ENCODE measurements at regions not wholly inside any gene's neighbourhood (a gene's known extent, or its start where the extent isn't known, plus 50 kb on each side); places are given as distances from the start of the nearest gene placed in this dataset.

DNA sequence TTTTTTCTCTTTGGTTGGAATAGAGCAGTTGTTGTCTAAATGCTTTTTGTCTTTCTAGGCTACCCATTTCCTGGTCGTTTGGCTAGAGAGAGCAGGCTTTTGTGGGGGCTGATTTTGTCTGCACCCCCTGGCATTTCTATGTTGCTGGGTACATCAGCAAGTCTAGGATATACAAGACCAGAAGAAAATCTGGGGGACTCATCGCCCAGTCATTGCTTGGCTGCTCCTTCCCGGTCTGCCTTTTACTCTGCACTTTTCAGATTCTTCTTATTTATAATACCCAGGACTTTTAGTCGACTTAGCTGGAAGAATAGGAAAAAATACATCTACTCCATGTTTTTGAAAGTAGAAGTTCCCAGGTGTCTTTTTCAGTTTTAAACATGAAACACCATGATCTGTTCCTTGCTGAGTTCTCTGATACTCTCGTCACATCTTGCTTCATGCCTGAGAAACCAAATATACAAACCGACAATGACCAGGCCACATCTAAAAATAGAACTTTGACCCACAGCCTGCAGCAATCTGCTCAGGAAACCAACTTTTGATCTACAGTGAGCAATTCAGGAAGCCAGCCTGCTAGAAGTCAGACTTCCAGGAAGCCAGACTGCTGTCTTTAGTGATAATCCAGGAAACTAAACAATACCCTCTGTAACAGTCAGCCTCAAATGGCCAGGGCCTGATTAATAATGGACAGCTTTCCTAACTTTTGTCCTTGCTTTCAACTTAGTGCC, 163.8 kb upstream of the MEX3C start:
- Histone ChIP-seq H3K4me1 (ENCODE audit: insufficient read depth, low read length) (no peaks in the 10 kb centered on the region), H3K27me3 (ENCODE audit: insufficient read depth, low read length, poor library complexity, severe bottlenecking) (no peaks in the 10 kb centered on the region), H3K27ac (ENCODE audit: low read depth, low read length) (no peak overlapping the region), H3K4me3 (ENCODE audit: low read length) (no peak overlapping the region), H3K9me3 (ENCODE audit: low read length) (no peaks in the 10 kb centered on the region), H3K36me3 (ENCODE audit: insufficient read depth, low read length) (no peaks in the 10 kb centered on the region)
- Mint-ChIP-seq H3K4me1 (peaks cover 5 to 9% (median 6%) of the 10 kb centered on the region in 3 donors), H3K27me3 (peaks cover 0 to 14% of the 10 kb centered on the region in 2 donors), H3K27ac (no peak overlapping the region), H3K36me3 (no peaks in the 10 kb centered on the region), H3K4me3 (no peak overlapping the region), H3K9me3 (no peaks in the 10 kb centered on the region)
- ChIA-PET POLR2A (no interaction called here), CTCF (no interaction called here)
- no peak for DNase-seq

DNA sequence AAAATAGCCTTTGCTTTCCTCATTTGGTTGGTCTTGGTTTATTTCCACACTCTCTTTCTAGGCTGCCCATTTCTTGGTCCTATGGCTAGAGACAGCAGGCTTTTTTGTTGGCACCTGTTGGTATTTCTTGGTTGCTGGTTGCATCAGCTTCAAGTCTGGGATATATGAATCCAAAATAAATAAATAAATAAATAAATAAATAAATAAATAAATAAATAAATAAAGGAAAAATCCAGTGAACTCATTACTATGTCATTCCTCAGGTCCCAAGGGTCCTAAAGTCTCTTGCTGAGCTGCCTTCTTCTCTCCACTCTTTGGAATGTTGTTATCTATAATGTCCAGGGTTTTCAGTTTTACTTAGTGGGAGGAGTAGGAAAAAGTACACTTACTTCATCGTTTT, 165.9 kb upstream of the MEX3C start:
- Histone ChIP-seq H3K36me3 (ENCODE audit: insufficient read depth, low read length) (no peaks in the 10 kb centered on the region), H3K9me3 (ENCODE audit: low read length) (no peaks in the 10 kb centered on the region), H3K4me1 (ENCODE audit: insufficient read depth, low read length) (no peaks in the 10 kb centered on the region), H3K27me3 (ENCODE audit: insufficient read depth, low read length, poor library complexity, severe bottlenecking) (no peaks in the 10 kb centered on the region), H3K27ac (ENCODE audit: low read depth, low read length) (no peak overlapping the region), H3K4me3 (ENCODE audit: low read length) (no peak overlapping the region)
- H3K9me3 Mint-ChIP-seq = no peaks in the 10 kb centered on the region
- CTCF ChIA-PET = no interaction called here
- peaks cover 1 to 10% of the 10 kb centered on the region in 2 donors for H3K27me3 Mint-ChIP-seq
- DNase-seq = no peak
- POLR2A ChIA-PET = no interaction called here
- H3K4me3 Mint-ChIP-seq = no peak overlapping the region
- no peaks in the 10 kb centered on the region for H3K36me3 Mint-ChIP-seq
- H3K4me1 Mint-ChIP-seq = peaks cover 5 to 9% (median 6%) of the 10 kb centered on the region in 3 donors
- no peak overlapping the region for H3K27ac Mint-ChIP-seq

GRCh38 chr18:51370996-51371395, 173.5 kb upstream of the MEX3C start:
- CTCF ChIA-PET = no interaction called here
- Histone ChIP-seq H3K27ac (ENCODE audit: low read depth, low read length) (no peak overlapping the region), H3K36me3 (ENCODE audit: insufficient read depth, low read length) (no peaks in the 10 kb centered on the region), H3K9me3 (ENCODE audit: low read length) (no peaks in the 10 kb centered on the region), H3K4me1 (ENCODE audit: insufficient read depth, low read length) (no peaks in the 10 kb centered on the region), H3K27me3 (ENCODE audit: insufficient read depth, low read length, poor library complexity, severe bottlenecking) (no peaks in the 10 kb centered on the region), H3K4me3 (ENCODE audit: low read length) (no peak overlapping the region)
- H3K27me3 Mint-ChIP-seq = peaks cover 11 to 37% of the 10 kb centered on the region in 2 donors
- DNase-seq = no peak
- no peak overlapping the region for H3K27ac Mint-ChIP-seq
- H3K4me3 Mint-ChIP-seq = no peak overlapping the region
- H3K4me1 Mint-ChIP-seq = no peaks in the 10 kb centered on the region
- H3K9me3 Mint-ChIP-seq = peaks cover 0 to 10% (median 7%) of the 10 kb centered on the region in 5 donors
- H3K36me3 Mint-ChIP-seq = peaks cover 0 to 3% (median 0%) of the 10 kb centered on the region in 3 donors
- POLR2A ChIA-PET = no interaction called here

DNA sequence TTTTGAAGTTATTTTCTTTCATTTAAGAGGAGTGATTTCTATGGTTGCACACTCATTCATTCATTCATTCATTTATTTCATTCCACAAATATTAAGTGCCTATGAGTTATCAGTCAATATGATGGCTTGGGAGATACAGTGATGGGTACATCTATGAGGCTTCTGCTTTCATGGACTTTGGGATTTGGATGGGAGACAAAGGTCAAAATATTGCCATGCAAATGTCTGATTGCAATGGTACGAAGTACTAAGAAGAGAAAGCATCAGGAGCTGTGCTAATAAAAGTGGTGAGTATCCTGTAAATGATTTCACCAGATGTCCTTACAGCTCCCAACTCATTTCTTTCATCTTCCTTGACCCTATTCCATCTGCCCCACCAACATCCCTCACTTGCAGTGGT, 174.4 kb upstream of the MEX3C start:
- peaks cover 0 to 3% (median 0%) of the 10 kb centered on the region in 3 donors for H3K36me3 Mint-ChIP-seq
- H3K4me3 ChIP-seq (ENCODE audit: low read length) = no peak overlapping the region

GRCh38 chr18:51382081-51382480, 184.6 kb upstream of the MEX3C start:
- ChIA-PET CTCF (no interaction called here), POLR2A (no interaction called here)
- Histone ChIP-seq H3K36me3 (ENCODE audit: insufficient read depth, low read length) (no peaks in the 10 kb centered on the region), H3K27ac (ENCODE audit: low read depth, low read length) (no peak overlapping the region), H3K9me3 (ENCODE audit: low read length) (no peaks in the 10 kb centered on the region), H3K27me3 (ENCODE audit: insufficient read depth, low read length, poor library complexity, severe bottlenecking) (no peaks in the 10 kb centered on the region), H3K4me1 (ENCODE audit: insufficient read depth, low read length) (no peaks in the 10 kb centered on the region), H3K4me3 (ENCODE audit: low read length) (no peak overlapping the region)
- H3K27me3 Mint-ChIP-seq = peaks cover 3 to 4% of the 10 kb centered on the region in 2 donors
- no peak for DNase-seq
- H3K4me3 Mint-ChIP-seq = no peak overlapping the region
- H3K27ac Mint-ChIP-seq = peak overlapping the region in 1 of 8 donors; percentile 3
- H3K36me3 Mint-ChIP-seq = no peaks in the 10 kb centered on the region
- H3K4me1 Mint-ChIP-seq = no peaks in the 10 kb centered on the region
- H3K9me3 Mint-ChIP-seq = no peaks in the 10 kb centered on the region

More for the DNA sequence above, 174.4 kb upstream of the MEX3C start:
- Mint-ChIP-seq H3K27ac (no peak overlapping the region), H3K4me3 (no peak overlapping the region), H3K9me3 (peaks cover 0 to 10% (median 7%) of the 10 kb centered on the region in 5 donors), H3K4me1 (no peaks in the 10 kb centered on the region), H3K27me3 (peaks cover 11 to 37% of the 10 kb centered on the region in 2 donors)
- H3K27me3 ChIP-seq (ENCODE audit: insufficient read depth, low read length, poor library complexity, severe bottlenecking) = no peaks in the 10 kb centered on the region
- H3K36me3 ChIP-seq (ENCODE audit: insufficient read depth, low read length) = no peaks in the 10 kb centered on the region
- CTCF ChIA-PET = no interaction called here
- POLR2A ChIA-PET = no interaction called here
- no peaks in the 10 kb centered on the region for H3K9me3 ChIP-seq (ENCODE audit: low read length)
- no peaks in the 10 kb centered on the region for H3K4me1 ChIP-seq (ENCODE audit: insufficient read depth, low read length)
- H3K27ac ChIP-seq (ENCODE audit: low read depth, low read length) = no peak overlapping the region
- no peak for DNase-seq

GRCh38 chr18:51383116-51383515, 185.6 kb upstream of the MEX3C start:
- ChIA-PET CTCF (no interaction called here), POLR2A (no interaction called here)

GRCh38 chr18:51383711-51384110, 186.2 kb upstream of the MEX3C start:
- H3K27me3 ChIP-seq (ENCODE audit: insufficient read depth, low read length, poor library complexity, severe bottlenecking) = no peaks in the 10 kb centered on the region
- Mint-ChIP-seq H3K27ac (no peak overlapping the region), H3K4me3 (no peak overlapping the region), H3K36me3 (no peaks in the 10 kb centered on the region), H3K27me3 (peaks cover 3 to 8% of the 10 kb centered on the region in 2 donors), H3K4me1 (no peaks in the 10 kb centered on the region), H3K9me3 (no peaks in the 10 kb centered on the region)
- POLR2A ChIA-PET = no interaction called here
- H3K36me3 ChIP-seq (ENCODE audit: insufficient read depth, low read length) = no peaks in the 10 kb centered on the region
- CTCF ChIA-PET = no interaction called here
- no peaks in the 10 kb centered on the region for H3K9me3 ChIP-seq (ENCODE audit: low read length)
- no peak overlapping the region for H3K4me3 ChIP-seq (ENCODE audit: low read length)
- DNase-seq = no peak
- no peaks in the 10 kb centered on the region for H3K4me1 ChIP-seq (ENCODE audit: insufficient read depth, low read length)
- H3K27ac ChIP-seq (ENCODE audit: low read depth, low read length) = no peak overlapping the region

More at GRCh38 chr18:51383116-51383515, 185.6 kb upstream of the MEX3C start:
- peaks cover 3 to 8% of the 10 kb centered on the region in 2 donors for H3K27me3 Mint-ChIP-seq
- DNase-seq = no peak
- no peaks in the 10 kb centered on the region for H3K36me3 Mint-ChIP-seq
- Histone ChIP-seq H3K27me3 (ENCODE audit: insufficient read depth, low read length, poor library complexity, severe bottlenecking) (no peaks in the 10 kb centered on the region), H3K4me1 (ENCODE audit: insufficient read depth, low read length) (no peaks in the 10 kb centered on the region), H3K9me3 (ENCODE audit: low read length) (no peaks in the 10 kb centered on the region), H3K4me3 (ENCODE audit: low read length) (no peak overlapping the region), H3K36me3 (ENCODE audit: insufficient read depth, low read length) (no peaks in the 10 kb centered on the region), H3K27ac (ENCODE audit: low read depth, low read length) (no peak overlapping the region)
- no peaks in the 10 kb centered on the region for H3K4me1 Mint-ChIP-seq
- H3K4me3 Mint-ChIP-seq = no peak overlapping the region
- H3K9me3 Mint-ChIP-seq = no peaks in the 10 kb centered on the region
- H3K27ac Mint-ChIP-seq = peak overlapping the region in 1 of 8 donors; percentile 51

DNA sequence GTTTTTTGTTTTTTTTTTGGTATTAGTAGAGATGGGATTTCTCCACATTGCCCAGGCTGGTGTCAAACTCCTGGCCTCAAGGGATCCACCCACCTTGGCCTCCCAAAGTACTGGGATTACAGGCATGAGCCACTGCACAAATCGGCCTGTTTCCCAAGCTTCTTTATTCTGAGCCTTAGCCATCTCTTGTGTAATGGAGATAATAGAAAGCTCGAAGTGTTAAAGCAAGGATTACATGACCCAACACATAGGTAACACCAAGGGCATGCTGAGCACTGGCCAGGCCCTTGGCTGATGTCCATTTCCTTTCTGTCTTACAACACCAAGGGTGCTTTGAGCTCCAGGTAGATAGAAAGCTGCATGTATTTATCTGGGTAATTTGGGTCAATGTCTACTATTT, 187.8 kb upstream of the MEX3C start:
- no peak overlapping the region for H3K27ac Mint-ChIP-seq
- Histone ChIP-seq H3K27me3 (ENCODE audit: insufficient read depth, low read length, poor library complexity, severe bottlenecking) (no peaks in the 10 kb centered on the region), H3K9me3 (ENCODE audit: low read length) (no peaks in the 10 kb centered on the region), H3K36me3 (ENCODE audit: insufficient read depth, low read length) (no peaks in the 10 kb centered on the region), H3K4me1 (ENCODE audit: insufficient read depth, low read length) (no peaks in the 10 kb centered on the region), H3K27ac (ENCODE audit: low read depth, low read length) (no peak overlapping the region), H3K4me3 (ENCODE audit: low read length) (no peak overlapping the region)
- no peaks in the 10 kb centered on the region for H3K36me3 Mint-ChIP-seq
- POLR2A ChIA-PET = no interaction called here
- H3K4me1 Mint-ChIP-seq = no peaks in the 10 kb centered on the region
- CTCF ChIA-PET = interaction anchor here (1.1 kb wide), 1 partner anchor 10 kb away, joined by 3 read pairs; no protein-coding TSS in a partner anchor
- H3K4me3 Mint-ChIP-seq = no peak overlapping the region
- no peak for DNase-seq
- H3K27me3 Mint-ChIP-seq = peaks cover 5 to 8% of the 10 kb centered on the region in 2 donors
- no peaks in the 10 kb centered on the region for H3K9me3 Mint-ChIP-seq
